ENCODE measurements at regions not wholly inside any gene's neighbourhood (a gene's known extent, or its start where the extent isn't known, plus 50 kb on each side); places are given as distances from the start of the nearest gene placed in this dataset.

DNA sequence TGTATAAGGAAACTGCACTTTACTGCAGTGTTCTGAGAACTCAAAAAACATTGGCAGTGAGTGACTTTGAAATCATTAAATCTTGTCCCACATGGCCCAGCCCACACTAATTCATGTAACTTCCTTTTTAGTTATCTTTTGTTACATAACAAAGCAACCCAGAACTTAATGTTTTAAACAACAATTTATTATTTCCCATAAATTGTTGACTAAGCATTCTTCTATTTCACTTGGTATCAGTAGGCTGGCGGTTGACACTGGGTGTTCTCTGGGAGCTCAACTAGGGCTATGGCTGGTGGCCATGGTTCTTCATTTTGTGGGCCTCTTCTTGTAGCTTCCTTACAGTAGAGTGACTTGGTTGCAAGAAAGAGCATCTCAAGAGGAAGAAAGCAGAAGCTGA lies 278.4 kb downstream of the RASEF start:
- TF ChIP-seq CBX8 (IDR thresholded peaks at IDR 0.05), result no peak
- TF ChIP-seq ESRRA (IDR thresholded peaks at IDR 0.05; ENCODE audit: borderline replicate concordance, low read length), result no peak
- TF ChIP-seq, protein P1, sequence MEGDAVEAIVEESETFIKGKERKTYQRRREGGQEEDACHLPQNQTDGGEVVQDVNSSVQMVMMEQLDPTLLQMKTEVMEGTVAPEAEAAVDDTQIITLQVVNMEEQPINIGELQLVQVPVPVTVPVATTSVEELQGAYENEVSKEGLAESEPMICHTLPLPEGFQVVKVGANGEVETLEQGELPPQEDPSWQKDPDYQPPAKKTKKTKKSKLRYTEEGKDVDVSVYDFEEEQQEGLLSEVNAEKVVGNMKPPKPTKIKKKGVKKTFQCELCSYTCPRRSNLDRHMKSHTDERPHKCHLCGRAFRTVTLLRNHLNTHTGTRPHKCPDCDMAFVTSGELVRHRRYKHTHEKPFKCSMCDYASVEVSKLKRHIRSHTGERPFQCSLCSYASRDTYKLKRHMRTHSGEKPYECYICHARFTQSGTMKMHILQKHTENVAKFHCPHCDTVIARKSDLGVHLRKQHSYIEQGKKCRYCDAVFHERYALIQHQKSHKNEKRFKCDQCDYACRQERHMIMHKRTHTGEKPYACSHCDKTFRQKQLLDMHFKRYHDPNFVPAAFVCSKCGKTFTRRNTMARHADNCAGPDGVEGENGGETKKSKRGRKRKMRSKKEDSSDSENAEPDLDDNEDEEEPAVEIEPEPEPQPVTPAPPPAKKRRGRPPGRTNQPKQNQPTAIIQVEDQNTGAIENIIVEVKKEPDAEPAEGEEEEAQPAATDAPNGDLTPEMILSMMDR (IDR thresholded peaks at IDR 0.05), result no peak
- TF ChIP-seq EHMT2 (IDR thresholded peaks at IDR 0.05; ENCODE audit: low read depth), result no peak
- TF ChIP-seq POLR2A (IDR thresholded peaks at IDR 0.05; ENCODE audit: low read length), result no peak
- TF ChIP-seq JUNB (IDR thresholded peaks at IDR 0.05), result no peak
- no peak for TF ChIP-seq GATA3 (IDR thresholded peaks at IDR 0.05; ENCODE audit: borderline replicate concordance)
- no peak for TF ChIP-seq BHLHE40 (IDR thresholded peaks at IDR 0.05; ENCODE audit: low read depth, low read length)
- TF ChIP-seq, protein P2, sequence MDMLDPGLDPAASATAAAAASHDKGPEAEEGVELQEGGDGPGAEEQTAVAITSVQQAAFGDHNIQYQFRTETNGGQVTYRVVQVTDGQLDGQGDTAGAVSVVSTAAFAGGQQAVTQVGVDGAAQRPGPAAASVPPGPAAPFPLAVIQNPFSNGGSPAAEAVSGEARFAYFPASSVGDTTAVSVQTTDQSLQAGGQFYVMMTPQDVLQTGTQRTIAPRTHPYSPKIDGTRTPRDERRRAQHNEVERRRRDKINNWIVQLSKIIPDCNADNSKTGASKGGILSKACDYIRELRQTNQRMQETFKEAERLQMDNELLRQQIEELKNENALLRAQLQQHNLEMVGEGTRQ (IDR thresholded peaks at IDR 0.05), result no peak
- TF ChIP-seq ZNF302 (CRISPR knock-in tag; IDR thresholded peaks at IDR 0.05), result no peak

Data from A549 (cell line).